SK-N-DZ (cell line): ENCODE measurements at regions not wholly inside any gene's neighbourhood (a gene's known extent, or its start where the extent isn't known, plus 50 kb on each side); places are given as distances from the start of the nearest gene placed in this dataset.

Experiments used
- DNase-seq: peaks from one replicate; pipeline ENCODE4 v3.0.0-alpha.2; 2015; ENCODE audit warnings: low spot score

GRCh38 chr4:46594661-46595060 is 204.7 kb upstream of the GABRA2 start:
- DNase-seq = no peak

DNA sequence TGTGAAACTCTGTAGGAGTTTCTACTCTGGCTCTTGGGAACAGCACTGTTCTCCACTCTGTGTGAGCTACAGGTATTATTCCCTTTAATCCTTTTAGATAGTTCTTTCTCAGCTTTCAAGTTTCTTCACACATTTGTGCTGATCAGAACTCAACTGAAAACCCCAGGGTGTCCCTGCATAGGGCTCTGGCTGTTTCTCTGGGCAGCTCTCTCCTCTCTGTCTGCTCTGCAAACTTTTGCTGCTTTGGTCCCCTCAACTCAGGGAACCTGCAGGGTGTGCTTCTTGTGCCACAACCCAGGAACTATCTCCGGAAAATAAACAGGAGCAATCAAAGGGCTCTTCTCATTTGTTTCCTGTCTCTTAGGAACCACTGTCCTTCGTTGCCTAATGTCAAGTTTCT is 196.6 kb upstream of the GABRA2 start:
- DNase-seq = no peak

GRCh38 chr4:46581677-46582076 is 191.7 kb upstream of the GABRA2 start:
- DNase-seq = no peak

DNA sequence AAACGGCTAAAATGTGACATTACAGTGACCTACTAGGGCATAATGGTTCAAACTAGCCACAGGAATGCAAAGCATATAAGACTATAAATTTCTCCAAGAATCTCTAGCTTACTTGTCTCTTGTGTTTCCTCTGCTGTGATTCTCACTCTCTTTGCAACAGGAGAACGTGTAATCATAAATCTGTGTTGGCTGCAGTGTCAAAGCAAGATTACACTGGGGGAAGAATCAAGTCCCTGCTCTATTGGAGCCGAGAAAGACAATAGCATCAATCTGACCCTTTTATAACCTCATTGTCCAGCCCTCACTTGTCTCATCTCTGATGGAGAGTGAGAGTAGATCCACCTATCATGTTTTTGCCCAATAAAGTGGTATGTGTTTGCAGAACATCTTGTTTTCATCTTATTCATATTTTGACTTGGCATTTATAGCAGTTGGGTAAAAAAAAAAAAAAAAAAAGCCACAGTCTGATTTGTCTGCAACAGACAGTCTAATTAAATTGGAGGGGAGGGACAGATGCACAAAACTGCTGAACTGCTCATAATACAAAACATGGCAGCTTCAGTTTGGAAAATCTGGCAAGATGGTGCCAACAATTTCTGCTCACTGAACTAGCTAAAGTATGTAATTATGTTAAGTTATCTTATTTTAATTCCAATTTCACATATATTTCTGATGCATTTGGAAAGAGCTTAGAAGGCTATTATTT is 165.0 kb upstream of the GABRA2 start:
- peak; percentile 47 for DNase-seq

GRCh38 chr4:46550471-46550870 is 160.5 kb upstream of the GABRA2 start:
- DNase-seq = no peak

DNA sequence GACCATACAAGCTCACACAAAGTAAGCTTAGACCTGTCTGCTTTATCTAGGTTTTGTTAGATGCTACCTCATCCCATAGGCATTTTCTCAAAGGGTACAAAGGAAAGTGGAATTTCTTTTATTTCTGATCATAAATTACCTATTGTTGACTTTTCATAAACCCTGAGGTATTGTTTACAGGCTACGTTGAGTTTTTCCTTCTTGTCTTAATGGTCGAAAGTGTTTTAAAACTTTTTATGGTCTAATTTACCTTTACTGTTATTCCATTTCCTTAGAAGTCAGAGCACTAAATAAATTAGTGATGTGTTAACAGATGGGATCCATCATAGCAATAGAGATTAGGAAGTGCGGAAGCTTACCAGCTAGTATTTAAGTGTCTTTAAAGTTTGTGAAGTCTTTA is 159.2 kb upstream of the GABRA2 start:
- no peak for DNase-seq

DNA sequence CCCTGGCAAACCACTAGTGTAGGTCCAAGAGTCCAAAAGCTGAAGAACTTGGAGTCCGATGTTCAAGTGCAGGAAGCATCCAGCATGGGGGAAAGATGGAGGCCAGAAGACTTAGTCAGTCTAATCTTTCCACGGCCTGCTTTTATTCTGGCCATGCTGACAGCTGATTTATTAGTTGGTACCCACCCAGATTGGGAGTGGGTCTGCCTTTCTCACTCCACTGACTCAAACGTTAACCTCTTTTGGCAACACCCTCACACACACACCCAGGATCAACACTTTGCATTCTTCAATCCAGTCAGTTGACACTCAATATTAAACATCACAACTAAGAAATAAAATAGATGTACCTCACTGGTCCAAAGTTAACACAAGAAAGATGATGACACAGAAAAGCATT is 134.8 kb upstream of the GABRA2 start:
- DNase-seq = no peak

DNA sequence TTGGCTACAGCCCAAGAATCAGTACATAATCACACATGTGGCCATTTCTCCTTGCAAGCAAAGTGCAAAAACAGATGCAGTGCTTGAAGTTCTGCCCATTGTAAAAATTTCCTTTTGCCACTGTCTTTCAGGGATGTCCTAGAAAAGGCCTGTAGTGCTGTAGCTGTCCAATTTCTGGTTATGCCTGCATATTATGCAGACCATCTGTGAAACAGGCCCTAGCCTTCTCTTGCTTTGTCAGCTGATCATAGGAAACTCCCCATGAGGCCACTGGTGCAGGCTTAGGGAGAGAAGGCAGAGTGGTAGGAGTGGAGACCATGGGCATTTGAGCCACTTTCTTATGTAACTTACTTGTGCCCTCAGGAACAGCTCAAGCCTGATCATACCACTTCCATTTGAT is 130.4 kb upstream of the GABRA2 start:
- DNase-seq = no peak

GRCh38 chr4:46515940-46516339 is 126.0 kb upstream of the GABRA2 start:
- no peak for DNase-seq

DNA sequence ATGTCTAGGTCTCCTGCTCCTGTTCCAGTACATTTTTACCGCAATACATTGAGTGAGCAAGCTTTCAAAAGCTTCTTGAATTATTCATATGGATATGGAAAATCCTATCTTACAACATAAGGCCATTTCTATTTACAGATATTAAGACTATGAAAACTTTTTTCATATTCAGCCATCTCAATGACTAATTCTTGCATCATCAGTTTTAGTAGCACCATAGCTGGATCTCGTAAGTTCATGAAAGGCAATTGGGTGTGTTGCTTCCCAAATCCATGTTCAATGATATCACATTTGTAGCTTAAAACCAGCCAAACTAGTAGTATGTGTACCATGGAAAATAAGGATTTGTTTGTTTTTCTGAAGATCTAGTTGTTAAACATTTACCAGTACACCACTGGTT is 118.3 kb upstream of the GABRA2 start:
- DNase-seq = no peak

DNA sequence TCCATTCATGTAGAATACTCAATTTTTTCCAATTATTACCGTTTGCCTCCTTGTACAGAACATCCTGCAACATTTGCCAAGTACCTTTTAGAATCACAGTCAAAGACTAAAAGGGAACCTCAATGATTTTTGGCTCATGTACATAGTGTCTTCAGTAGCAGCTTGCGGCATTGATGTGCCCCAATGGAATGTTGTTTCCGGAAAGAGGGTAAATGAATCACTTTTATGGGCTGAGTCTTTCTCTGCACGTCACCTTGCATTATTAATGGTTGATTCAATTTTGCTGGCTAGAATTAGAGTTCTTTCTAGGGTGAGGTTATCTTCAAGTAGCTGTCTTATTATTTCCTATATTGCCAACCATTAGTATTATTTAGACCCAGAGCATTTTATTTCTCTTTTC is 116.9 kb upstream of the GABRA2 start:
- DNase-seq = no peak

GRCh38 chr4:46505131-46505530 is 115.2 kb upstream of the GABRA2 start:
- no peak for DNase-seq

GRCh38 chr4:46503739-46504138 is 113.8 kb upstream of the GABRA2 start:
- no peak for DNase-seq

- no peak for DNase-seq
Measured at GRCh38 chr4:46492394-46492793, 102.5 kb upstream of the GABRA2 start.

GRCh38 chr4:46491455-46491854 is 101.5 kb upstream of the GABRA2 start:
- DNase-seq = no peak

- DNase-seq = no peak
Measured at GRCh38 chr4:46484881-46485280, 95.0 kb upstream of the GABRA2 start.

- DNase-seq = no peak
Measured at GRCh38 chr4:46462733-46463132, 72.8 kb upstream of the GABRA2 start.

DNA sequence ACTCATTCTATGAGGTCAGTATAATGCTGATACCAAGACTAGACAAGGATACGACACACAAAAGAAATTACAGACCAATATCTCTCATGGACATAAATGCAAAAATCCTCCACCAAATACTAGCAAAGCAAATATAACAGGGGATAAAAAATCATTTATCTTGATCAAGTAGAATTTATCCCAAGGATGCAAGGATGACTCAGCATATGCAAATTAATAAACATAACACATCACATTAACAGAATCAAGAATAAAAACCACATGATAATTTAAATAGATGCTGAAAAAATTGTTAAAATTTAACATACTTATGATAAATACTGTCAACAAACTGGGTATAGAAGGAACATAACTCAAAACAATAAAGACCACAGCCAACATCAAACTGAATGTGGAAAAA is 69.4 kb upstream of the GABRA2 start:
- DNase-seq = no peak

GRCh38 chr4:46450556-46450955 is 60.6 kb upstream of the GABRA2 start:
- DNase-seq = no peak

DNA sequence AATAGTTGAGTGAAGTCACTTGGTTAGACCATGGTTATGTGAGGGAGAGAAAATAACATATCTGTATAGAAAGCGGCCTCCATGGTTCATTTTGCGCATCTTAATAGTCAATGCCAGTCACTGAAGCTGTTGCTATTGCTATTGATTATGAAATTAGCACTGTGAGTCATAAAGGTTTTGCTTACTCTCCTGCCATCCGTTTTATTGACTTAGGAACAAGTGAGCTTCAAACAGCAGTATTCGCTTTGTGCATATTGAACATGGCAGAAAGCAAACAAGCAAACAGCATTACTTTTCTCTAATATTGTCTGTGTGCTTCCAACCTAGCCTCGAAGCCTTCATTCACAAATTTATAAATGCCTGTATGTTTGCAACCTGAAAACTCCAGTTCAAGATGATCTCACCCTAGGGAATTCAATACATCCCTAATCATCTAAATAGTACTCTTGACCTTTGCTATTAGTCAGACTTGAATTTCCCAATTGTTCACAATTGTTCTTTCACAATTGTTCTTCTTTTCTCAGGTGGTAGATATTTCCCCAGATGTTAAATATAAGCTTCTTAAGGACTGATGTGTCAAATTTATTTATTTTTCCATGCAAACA is 55.9 kb upstream of the GABRA2 start:
- DNase-seq = no peak

GRCh38 chr4:46444318-46445000 is 54.5 kb upstream of the GABRA2 start:
- no peak for DNase-seq

GRCh38 chr4:46442963-46443362 is 53.0 kb upstream of the GABRA2 start:
- DNase-seq = no peak
